ENCODE measurements at regions not wholly inside any gene's neighbourhood (a gene's known extent, or its start where the extent isn't known, plus 50 kb on each side); places are given as distances from the start of the nearest gene placed in this dataset.

GRCh38 chr3:164465172-164465571, 613.1 kb downstream of the SI start:
- TF ChIP-seq CTCF (IDR thresholded peaks at IDR 0.05), result no peak

- no peak for TF ChIP-seq CTCF (IDR thresholded peaks at IDR 0.05)
Measured at GRCh38 chr3:164460851-164461250, 617.4 kb downstream of the SI start.

GRCh38 chr3:164459521-164460151, 618.7 kb downstream of the SI start:
- no peak for TF ChIP-seq CTCF (IDR thresholded peaks at IDR 0.05)

GRCh38 chr3:164458986-164459385, 619.3 kb downstream of the SI start:
- no peak for TF ChIP-seq CTCF (IDR thresholded peaks at IDR 0.05)

- no peak for TF ChIP-seq CTCF (IDR thresholded peaks at IDR 0.05)
Measured at GRCh38 chr3:164453714-164454113, 624.6 kb downstream of the SI start.

DNA sequence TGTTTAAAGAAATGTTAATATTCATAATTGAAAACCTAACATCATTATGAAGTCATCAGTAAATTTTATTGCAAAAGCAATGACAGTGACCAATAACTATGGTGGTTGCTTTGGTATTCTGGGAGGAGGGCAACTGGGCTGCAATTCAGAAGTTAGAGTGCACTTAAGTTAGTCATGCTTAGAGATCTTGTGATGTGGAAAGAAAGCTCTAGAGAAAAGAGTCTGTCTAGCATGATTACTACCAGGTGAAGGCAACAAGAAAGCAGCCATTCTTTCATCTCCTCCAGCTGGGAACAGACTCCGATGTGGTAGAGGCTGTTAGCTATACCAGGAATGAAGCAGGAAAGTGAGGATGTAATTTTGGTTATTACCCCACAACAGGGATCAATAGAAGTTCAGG, 625.6 kb downstream of the SI start:
- TF ChIP-seq CTCF (IDR thresholded peaks at IDR 0.05), result no peak

- no peak for TF ChIP-seq CTCF (IDR thresholded peaks at IDR 0.05)
Measured at GRCh38 chr3:164451072-164451910, 627.0 kb downstream of the SI start.
